LHCN-M2 (cell line): ENCODE measurements at regions not wholly inside any gene's neighbourhood (a gene's known extent, or its start where the extent isn't known, plus 50 kb on each side); places are given as distances from the start of the nearest gene placed in this dataset.

Experiments
- DNase-seq: peaks from one replicate; pipeline ENCODE4 v3.0.0-alpha.2; 2012; ENCODE audit warnings: low read depth

- DNase-seq: no peak
These were observed 57.7 kb upstream of the ZC3H11B start for GRCh38 chr1:219670426-219671149.

DNA sequence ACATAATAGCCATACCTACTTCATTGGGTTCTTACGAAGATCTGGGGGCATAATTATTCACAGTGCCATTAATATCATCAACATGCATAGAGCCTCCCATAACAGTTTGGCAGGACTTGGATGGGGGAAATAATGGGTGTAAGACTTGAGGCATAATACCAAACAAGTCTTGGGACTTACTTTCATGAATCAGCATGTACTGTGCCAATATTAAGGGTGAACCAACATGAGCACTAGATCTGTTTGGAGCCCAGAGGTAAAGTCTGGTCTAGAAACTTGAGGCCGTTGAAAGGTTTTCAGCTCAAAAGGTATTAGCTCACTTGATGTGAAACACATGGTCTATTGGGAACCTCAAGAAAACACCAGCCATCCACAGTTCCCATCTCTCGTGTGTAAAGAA is 56.7 kb upstream of the ZC3H11B start:
- DNase-seq: no peak

DNA sequence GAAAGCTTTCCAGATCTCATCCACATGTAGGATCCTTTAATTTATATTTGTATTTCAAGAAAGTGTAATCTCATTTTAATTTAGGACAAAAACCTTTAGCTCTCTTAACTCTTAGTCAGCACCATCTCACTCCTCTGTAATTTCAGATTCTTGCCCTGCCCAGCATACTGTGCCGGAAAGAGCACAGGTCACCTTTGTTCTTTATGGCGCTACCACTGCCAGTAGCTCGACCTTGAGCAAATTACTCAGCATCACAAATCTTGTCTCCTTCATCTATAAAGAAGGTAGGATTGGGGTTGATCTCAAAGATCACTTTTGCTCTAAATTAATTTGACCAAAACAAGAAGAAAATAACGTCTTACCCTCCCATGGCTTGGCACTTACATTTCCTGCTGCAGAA is 56.1 kb upstream of the ZC3H11B start:
- no peak for DNase-seq

GRCh38 chr1:219668446-219668845 is 55.5 kb upstream of the ZC3H11B start:
- no peak for DNase-seq

GRCh38 chr1:219666242-219666641 is 53.3 kb upstream of the ZC3H11B start:
- DNase-seq: peak; percentile 2

- DNase-seq: no peak
These were observed 52.2 kb upstream of the ZC3H11B start for GRCh38 chr1:219665089-219665488.

- DNase-seq: no peak
These were observed 51.6 kb upstream of the ZC3H11B start for GRCh38 chr1:219664310-219665029.
